Thyroid gland (tissue), 4 donors: ENCODE measurements at regions not wholly inside any gene's neighbourhood (a gene's known extent, or its start where the extent isn't known, plus 50 kb on each side); places are given as distances from the start of the nearest gene placed in this dataset.
"Not testable (repeated sequence)": the region's sequence is repeated elsewhere in the genome, so short reads cannot be mapped to it uniquely, and the experiment has no call there.

Experiments used
- CTCF ChIP-seq, 6 experiments: fragments of 200-600 bp in 3 of 6; fragments of 450-650 bp in 3 of 6; sonication (generic) in 3 of 6; IDR thresholded peaks; one replicate each; pipeline ENCODE4 v1.5.1; 2016 to 2019; ENCODE audit warnings: antibody characterized with exemption in 6 of 6, mild to moderate bottlenecking in 2 of 6, inconsistent platforms in 1 of 6, moderate library complexity in 1 of 6
- POLR2A ChIP-seq, 2 donors: fragments of 450-650 bp; IDR thresholded peaks; one replicate each; pipeline ENCODE4 v1.6.1; 2017; ENCODE audit warnings: antibody characterized with exemption in 2 of 2, mild to moderate bottlenecking in 2 of 2, moderate library complexity in 1 of 2

GRCh38 chr11:21804523-21804922, 388.4 kb upstream of the ANO5 start:
- TF ChIP-seq CTCF, POLR2A (IDR thresholded peaks at IDR 0.05): not testable (repeated sequence)
